GM21367 (cell line): ENCODE measurements at regions not wholly inside any gene's neighbourhood (a gene's known extent, or its start where the extent isn't known, plus 50 kb on each side); places are given as distances from the start of the nearest gene placed in this dataset.
A peak's percentile ranks its signal among the peaks of the same experiment; 100 is the strongest.

ENCODE experiments used
- ATAC-seq: cut with Tn5 transposase; IDR thresholded peaks from one replicate; pipeline ENCODE4 v1.9.1; 2021; ENCODE audit not compliant: unreplicated experiment

GRCh38 chr10:76667408-76668370 is 969.9 kb downstream of the KCNMA1 start:
- no peak for ATAC-seq

DNA sequence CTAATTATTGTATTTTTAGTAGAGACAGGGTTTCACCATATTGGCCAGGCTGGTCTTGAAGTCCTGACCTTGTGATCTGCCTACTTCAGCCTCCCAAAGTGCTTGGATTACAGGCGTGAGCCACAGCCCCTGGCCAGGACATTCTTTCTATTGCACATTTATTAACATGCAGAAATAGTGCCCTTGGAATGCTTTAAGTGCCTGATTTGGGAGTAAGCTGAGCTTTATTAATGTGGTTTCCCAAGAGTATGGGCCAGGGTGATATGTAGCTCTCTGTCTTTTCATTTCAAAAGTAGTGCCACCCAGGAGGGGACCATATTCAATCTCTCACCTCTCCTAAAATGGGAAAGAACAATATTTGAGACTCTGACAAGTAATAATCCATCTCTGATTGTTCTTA is 970.7 kb downstream of the KCNMA1 start:
- no peak for ATAC-seq

GRCh38 chr10:76665029-76665428 is 972.6 kb downstream of the KCNMA1 start:
- no peak for ATAC-seq

DNA sequence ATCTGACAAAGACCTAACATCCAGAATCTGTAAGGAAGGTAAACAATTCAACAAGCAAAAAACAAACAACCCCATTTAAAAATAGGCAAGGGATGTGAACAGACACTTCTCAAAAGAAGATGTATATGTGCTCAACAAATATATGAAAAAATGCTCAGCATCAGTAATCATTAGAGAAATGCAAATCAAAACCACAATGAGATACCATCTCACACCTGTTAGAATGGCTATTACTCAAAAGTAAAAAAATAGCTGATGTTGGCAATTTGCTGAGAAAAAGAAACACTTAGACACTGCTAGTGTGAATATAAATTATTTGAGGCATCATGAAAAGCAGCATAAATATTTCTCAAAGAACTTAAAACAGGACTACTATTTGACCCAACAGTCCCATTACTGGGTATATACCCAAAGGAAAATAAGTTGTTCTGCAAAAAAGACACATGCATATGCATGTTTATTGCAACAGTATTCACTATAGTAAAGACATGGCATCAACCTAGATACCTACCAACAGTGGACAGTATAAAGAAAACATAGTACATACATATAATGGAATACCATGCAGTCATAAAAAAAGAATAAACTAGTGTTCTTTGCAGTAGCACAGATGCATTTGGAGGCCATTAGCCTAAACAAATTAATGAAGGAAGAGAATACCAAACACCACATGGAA is 980.1 kb downstream of the KCNMA1 start:
- ATAC-seq: no peak

DNA sequence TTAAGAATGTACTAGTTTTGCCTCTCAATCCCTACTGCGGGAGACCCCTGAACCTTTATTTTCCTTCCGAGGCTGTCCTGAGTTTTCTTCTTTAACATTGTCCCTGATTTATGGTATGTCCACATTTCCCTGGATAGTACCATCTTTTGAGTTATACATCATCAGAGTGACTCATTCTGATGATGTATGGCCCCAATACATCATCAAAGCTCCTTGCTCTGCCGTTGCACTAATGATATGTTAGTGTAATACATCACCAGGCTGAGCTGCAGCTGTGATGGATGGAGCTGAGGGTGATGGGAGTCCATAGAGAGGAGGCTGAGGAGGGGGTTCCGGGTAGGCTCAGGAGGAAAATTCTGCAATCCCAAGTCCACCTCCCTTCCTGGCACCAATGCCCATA is 986.5 kb downstream of the KCNMA1 start:
- no peak for ATAC-seq

DNA sequence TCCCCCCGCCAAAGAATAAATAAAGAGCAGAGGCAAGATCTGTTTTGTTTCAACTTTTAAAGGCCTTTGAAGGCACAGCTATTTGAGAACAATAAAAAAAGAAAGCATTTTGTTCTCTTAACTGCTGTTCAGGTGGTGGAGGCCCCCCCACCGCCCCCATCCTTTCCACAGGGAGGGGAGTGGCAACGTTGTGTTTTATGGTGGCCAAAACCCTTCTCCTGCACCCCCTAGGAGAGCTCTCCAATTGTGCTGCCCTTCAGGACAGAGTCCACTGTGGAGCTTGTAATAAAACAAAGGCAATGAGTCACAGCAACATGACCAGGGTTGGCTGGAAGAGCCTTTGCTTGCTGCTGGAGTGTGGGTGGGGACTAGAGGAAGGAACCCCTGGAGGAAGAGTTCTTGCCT is 987.9 kb downstream of the KCNMA1 start:
- ATAC-seq: no peak

GRCh38 chr10:76649254-76649653 is 988.4 kb downstream of the KCNMA1 start:
- no peak for ATAC-seq

GRCh38 chr10:76647301-76647700 is 990.3 kb downstream of the KCNMA1 start:
- no peak for ATAC-seq

GRCh38 chr10:76645341-76645740 is 992.3 kb downstream of the KCNMA1 start:
- no peak for ATAC-seq

DNA sequence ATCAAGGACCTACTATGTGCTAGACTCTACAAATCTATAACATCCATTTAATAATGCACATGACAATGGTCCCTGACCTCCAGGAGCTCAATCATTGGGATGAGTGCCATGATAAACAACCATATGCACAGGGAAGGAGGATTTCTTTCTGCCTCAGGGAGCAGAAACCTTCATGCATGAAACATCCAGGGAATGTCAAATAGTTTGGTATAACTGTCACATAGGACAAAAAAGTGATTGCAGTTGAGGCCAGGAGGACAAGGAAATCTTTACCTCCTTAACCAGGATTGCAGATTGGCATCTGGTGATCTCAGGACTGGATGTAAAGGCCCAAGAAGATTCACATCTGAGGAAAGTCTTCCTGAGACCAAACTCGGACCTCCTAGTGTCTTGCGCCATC is 993.1 kb downstream of the KCNMA1 start:
- no peak for ATAC-seq

- ATAC-seq: no peak
Measured at GRCh38 chr10:76643511-76643911, 994.1 kb downstream of the KCNMA1 start.

- no peak for ATAC-seq
Measured at GRCh38 chr10:76642358-76642757, 995.2 kb downstream of the KCNMA1 start.

DNA sequence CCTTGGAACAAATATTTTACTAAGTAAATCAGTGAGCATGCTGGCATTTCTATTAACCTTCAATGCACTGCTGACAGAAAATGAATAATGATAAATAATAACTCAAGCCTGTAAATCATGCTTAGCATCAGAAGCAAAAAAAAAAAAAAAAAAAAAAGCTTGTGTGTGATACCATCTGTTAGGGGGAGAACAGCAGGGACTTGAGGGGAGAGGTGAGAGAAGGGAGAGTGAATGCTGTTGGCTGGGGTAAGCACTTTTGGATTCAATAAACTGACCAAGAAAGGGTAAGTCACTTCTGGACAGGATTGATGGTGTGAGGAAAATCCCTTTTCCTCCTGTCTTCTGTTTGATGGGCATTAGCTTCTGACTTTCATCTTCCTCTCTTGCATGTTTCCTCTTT is 996.4 kb downstream of the KCNMA1 start:
- no peak for ATAC-seq

DNA sequence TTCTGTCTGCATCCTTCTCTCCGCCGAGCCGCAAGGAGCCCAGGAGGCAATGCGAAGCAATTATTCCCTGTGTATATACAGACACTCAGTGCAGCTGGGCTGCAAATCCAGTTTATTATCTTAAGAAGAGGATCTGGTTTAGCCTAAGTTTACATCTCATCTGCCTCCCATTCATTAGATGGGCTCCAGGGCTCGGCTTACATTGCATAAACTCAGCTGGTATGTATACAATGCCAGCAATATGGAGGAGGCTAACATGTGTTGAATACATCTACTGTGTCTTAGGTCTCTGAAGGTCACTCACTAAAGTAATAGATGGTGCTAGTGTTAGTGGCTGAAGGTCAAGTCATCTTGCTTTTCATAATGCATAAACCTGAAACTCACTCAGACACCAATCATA is 996.8 kb downstream of the KCNMA1 start:
- ATAC-seq: no peak

DNA sequence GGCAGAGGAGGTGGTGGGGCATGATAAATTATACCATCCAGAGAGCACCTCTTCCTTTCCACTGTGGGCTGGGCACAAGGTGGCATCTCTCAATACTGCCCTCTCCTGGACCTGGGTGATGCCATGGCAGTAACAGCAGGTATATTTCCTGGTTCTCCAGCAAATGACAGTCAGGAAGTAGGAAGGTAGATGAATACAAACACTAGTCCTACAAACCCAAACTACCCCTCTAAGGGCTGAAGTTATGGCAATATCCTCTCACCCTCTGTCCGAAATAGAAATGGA is 1004.9 kb downstream of the KCNMA1 start:
- no peak for ATAC-seq

DNA sequence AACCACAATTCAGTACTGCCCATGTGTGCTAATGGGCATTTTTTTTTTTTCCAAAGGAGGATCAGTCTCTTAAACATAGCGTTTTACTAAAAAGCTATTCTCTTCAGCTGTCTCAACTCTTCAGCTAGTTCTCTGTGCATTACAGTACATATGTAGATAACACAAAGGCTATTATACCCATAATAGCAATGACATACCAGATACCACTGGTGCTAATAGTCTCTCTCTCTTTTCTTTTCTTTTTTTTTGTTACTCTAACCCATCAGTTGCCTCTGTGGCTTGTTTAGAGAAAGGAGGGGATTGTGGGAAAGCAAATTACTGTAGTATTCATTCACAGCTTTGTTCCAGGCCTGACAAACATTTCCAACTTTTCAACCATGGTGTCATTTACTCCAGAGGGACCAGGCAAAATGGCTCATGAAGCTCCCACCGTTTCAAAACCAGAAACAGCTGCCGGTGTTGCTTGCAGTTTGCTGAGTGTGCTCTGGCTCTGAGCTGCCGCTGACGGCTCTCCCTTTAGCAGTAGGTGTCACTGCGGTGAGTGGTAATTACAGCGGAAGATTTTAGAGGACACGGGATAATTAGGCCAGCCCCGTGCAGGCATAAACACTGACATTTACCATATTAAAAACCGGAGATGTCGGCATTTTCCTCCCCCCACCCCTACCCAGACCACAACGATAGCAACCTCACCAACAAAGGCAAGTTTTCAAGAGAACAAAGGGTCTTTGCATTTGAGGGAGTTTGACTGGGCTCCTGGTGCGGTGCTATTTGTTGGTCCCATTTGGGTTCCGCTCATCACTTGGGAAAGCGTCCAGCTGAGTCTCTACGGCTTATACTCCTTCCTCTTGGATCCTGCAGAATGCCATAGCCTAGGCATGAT is 1005.5 kb downstream of the KCNMA1 start:
- ATAC-seq: no peak

DNA sequence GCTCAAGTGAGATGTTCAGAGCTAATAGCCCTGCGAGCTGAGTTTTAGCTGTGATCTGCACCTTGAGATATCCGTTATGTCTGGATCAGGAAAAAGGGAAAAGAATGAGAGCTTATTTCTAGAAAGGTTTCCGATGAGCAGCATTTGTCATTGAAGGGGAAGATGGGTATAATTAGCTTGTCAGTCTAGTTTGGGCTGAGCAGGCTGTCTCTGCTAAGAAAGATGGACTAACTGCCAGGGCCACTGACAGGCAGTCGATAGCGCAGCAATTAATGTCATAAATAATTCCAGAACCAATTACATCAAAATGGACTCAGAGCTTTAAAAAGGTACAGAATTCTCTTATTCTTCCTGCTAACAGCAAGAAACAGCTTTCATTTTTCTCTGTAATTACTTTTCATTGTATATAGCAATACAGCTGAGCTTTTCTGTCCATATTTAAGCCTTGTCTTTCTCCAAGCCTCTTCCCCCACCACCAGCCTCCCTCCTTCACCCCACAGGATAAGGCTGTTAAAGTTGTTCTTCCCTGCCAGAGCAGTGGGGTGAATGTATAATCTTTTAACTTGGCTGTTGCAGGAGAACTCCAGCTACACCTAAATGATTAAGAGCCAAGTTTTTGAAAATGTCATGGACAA is 1006.5 kb downstream of the KCNMA1 start:
- ATAC-seq: no peak

DNA sequence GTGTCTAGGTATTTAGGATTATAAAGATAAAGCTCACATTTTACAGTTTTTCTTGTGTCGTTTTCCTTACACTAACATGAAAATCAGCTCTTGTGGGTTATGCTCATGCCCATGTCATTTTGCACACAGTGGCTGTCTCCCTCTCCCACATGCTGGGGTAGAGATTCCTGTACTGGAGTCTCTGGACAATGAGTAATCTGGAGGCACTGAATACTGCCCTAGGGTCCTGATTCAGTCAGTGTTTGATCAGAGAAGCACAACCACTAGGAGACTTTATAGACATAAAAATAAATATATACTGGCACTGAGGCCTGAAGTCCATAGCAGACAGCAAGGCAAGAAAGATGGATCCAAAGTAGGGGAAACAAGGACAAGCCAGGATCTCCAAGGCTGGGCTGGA is 1008.8 kb downstream of the KCNMA1 start:
- ATAC-seq: no peak

DNA sequence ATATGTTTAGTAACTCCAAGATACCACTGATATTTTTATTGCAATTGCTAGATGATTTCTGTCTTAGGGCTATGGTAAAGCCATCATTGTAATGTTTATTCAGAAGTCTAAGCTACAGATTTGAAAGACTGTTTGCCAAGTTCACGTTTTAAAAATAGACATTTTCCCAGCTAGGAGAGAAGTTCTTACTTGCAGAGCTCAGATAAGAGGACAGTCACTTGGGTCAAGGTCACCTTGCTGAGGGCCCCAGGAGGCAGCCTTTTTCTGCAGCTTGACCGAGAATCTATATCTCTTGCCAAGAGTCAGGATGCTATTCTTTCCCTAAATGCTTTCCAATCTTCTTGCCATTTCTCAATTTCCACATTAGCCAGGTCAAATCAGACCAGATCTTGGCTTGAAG is 1011.2 kb downstream of the KCNMA1 start:
- no peak for ATAC-seq

DNA sequence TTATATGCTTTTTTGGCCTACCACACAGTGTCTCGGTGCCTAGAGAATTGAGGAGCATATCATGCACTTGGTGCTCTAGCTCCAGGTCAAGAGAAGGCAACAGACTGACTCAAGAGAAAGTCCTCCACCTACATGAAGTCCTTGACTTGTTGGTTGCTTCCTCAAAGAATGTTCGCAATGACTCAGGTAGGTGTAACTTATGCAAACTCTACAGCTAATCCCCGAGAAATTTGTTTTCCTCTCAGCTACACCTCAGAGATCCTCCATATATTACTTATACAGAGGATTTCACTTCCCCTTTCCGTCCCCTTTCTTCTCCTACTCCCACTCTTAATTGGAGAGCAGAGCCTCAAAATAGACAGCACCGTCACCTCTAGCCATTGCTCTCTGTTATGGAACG is 1013.1 kb downstream of the KCNMA1 start:
- ATAC-seq: peak; percentile 63
